ENCODE measurements at regions not wholly inside any gene's neighbourhood (a gene's known extent, or its start where the extent isn't known, plus 50 kb on each side); places are given as distances from the start of the nearest gene placed in this dataset.
"Not testable (repeated sequence)": the region's sequence is repeated elsewhere in the genome, so short reads cannot be mapped to it uniquely, and the experiment has no call there.

DNA sequence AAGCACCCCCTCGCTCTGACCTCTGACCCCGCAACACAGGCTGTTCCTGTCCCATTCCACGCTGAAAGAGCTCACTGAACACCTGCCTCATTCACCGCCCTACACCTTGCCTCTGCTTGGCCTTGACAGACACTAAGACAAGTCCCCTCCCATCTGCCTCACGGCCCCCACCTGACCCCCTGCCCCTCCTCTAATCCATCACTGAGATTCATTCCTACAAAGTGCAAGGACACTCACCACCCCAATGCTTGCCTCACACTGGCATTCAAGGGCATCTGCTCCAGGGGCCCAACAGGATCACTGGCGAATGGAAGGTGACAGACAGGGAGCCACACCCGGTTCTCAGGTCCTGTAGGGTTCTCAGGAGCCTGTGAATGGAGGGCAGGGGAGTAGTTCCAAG is 68.1 kb upstream of the NANOS1 start:
- no peaks in the 10 kb centered on the region for H3K36me3 Mint-ChIP-seq (ENCODE audit: insufficient read depth)
- DNase-seq (no peak), ATAC-seq (no peak)
- H3K27me3 Mint-ChIP-seq (ENCODE audit: low read depth): peaks cover 10% of the 10 kb centered on the region
- H3K4me3 Mint-ChIP-seq: no peak overlapping the region
- H3K9me3 Mint-ChIP-seq: no peaks in the 10 kb centered on the region
- H3K4me1 Mint-ChIP-seq (ENCODE audit: low read depth): no peaks in the 10 kb centered on the region

DNA sequence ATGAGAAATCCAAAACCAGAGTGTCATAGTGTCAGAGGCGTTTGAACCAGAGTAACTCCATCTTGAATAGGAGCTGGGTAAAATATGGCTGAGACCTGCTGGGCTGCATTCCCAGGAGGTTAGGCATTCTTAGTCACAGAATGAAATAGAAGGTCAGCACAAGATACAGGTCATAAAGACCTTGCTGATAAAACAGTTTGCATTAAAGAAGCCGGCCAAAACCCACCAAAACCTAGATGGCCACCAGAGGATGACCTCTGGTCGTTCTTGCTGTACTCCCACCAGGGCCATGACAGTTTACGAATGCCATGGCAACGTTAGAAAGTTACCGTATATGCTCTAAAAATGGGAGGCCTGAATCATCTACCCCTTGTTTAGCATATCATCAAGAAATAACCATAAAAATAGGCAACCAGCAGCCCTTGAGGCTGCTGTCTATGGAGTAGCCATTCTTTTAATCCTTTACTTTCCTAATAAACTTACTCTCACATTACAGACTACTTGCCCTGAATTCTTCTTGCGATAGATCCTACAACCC is 67.1 kb upstream of the NANOS1 start:
- H3K9me3 Mint-ChIP-seq; H3K36me3 Mint-ChIP-seq (ENCODE audit: insufficient read depth); H3K4me1 Mint-ChIP-seq (ENCODE audit: low read depth); ATAC-seq; DNase-seq; H3K4me3 Mint-ChIP-seq: not testable (repeated sequence)
- peaks cover 14% of the 10 kb centered on the region for H3K27me3 Mint-ChIP-seq (ENCODE audit: low read depth)

DNA sequence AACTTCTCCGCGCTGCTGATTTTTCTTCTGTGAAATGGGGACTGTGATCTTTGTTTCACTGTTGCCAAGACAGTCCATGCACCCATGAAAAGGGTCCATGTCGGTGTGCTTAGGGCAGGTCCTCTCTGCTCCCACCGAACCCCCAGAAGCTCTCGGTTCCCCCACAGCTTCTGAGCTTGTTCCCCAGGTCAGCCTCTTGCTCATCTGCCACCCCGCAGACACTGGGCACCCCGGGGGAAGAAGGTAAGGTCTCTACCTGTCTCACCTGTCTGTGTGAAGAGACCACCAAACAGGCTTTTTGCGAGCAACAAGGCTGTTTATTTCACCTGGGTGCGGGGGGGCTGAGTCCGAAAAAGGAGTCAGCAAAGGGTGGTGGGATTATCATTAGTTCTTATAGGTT is 66.2 kb upstream of the NANOS1 start:
- ATAC-seq: no peak
- no peak for DNase-seq

DNA sequence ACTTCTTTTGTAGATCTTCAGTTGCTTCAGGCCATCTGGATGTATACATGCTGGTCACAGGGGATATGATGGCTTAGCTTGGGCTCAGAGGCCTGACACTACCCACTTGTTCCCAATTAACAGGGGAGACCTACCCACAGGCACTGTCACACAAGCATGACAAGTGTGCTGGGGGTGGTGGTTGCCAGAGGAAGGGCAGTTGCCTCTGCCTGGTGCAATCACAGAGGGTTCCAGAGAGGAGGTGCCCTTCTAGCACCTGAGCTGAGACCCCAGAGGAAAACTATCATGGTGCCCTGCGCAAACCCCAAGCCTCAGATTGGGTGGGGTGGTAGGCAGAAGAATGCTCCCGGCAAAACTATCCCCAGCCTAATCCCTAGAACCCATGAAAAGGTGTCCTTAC is 65.6 kb upstream of the NANOS1 start:
- Mint-ChIP-seq H3K27me3 (ENCODE audit: low read depth) (peaks cover 14% of the 10 kb centered on the region), H3K4me3 (no peak overlapping the region), H3K9me3 (no peaks in the 10 kb centered on the region), H3K4me1 (ENCODE audit: low read depth) (no peaks in the 10 kb centered on the region), H3K36me3 (ENCODE audit: insufficient read depth) (no peaks in the 10 kb centered on the region)
- DNase-seq: no peak
- ATAC-seq: no peak

More for the DNA sequence above, 66.2 kb upstream of the NANOS1 start:
- Mint-ChIP-seq H3K27me3 (ENCODE audit: low read depth) (peaks cover 14% of the 10 kb centered on the region), H3K4me3 (no peak overlapping the region), H3K9me3 (no peaks in the 10 kb centered on the region), H3K36me3 (ENCODE audit: insufficient read depth) (no peaks in the 10 kb centered on the region), H3K4me1 (ENCODE audit: low read depth) (no peaks in the 10 kb centered on the region)

DNA sequence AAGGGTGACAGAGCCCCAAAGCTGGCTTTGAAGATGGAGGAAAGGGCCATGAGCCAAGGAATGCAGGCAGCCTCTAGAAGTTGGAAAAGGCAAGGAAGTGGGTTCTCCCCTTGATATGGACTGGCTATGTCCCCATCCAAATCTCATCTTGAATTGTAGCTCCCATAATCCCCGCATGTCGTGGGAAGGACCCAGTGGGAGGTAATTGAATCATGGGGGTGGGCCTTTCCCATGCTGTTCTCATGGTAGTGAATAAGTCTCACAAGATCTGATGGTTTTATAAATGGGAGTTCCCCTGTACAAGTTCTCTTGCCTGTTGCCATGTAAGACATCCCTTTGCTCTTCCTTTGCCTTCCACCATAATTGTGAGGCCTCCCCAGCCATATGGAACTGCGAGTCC is 65.0 kb upstream of the NANOS1 start:
- H3K36me3 Mint-ChIP-seq (ENCODE audit: insufficient read depth); H3K9me3 Mint-ChIP-seq; ATAC-seq; H3K4me1 Mint-ChIP-seq (ENCODE audit: low read depth); DNase-seq; H3K4me3 Mint-ChIP-seq: not testable (repeated sequence)
- peaks cover 14% of the 10 kb centered on the region for H3K27me3 Mint-ChIP-seq (ENCODE audit: low read depth)

DNA sequence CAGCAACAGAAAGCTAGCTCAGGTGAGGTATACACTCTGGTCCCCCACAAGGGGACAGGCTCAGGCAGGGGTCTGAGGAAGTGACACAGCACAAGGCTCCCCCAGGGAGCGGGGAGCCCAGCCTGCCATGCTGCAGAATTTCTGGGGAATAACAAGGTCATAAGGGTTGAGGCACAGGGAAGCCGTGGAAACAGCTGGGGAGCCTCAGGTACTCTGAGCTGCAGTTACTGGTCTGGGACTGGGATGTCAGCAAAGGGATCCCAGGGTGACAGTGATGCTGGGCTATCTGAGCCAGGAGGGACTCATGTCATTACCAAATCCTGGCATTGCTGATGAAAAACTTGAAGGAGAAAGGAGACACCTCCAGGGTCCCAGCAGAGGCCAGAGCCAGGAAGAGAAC is 64.4 kb upstream of the NANOS1 start:
- H3K36me3 Mint-ChIP-seq (ENCODE audit: insufficient read depth): no peaks in the 10 kb centered on the region
- peaks cover 14% of the 10 kb centered on the region for H3K27me3 Mint-ChIP-seq (ENCODE audit: low read depth)
- no peak for DNase-seq
- no peaks in the 10 kb centered on the region for H3K4me1 Mint-ChIP-seq (ENCODE audit: low read depth)
- H3K9me3 Mint-ChIP-seq: no peaks in the 10 kb centered on the region
- no peak for ATAC-seq
- no peak overlapping the region for H3K4me3 Mint-ChIP-seq

DNA sequence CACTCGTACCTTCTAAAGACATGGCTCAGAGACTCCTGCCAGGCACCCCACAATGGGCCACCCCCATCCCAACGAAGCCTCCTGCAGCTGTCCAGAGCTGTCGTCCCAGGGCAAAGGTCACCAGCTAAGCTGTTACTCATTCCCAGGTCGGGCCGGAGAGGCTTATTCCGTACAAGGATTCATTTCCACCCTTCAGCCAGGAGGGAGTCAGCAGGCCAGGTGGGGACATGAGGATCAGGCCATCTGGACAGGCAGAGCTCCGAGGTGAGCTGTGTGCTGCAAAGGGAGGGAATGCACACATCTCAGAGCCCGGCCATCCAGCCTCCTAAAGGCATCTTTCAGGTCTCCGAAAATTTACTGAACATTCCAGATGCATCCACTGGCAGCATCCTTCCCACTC is 63.9 kb upstream of the NANOS1 start:
- no peaks in the 10 kb centered on the region for H3K36me3 Mint-ChIP-seq (ENCODE audit: insufficient read depth)
- ATAC-seq (no peak), DNase-seq (no peak)
- no peaks in the 10 kb centered on the region for H3K9me3 Mint-ChIP-seq
- H3K4me3 Mint-ChIP-seq: no peak overlapping the region
- H3K4me1 Mint-ChIP-seq (ENCODE audit: low read depth): no peaks in the 10 kb centered on the region
- H3K27me3 Mint-ChIP-seq (ENCODE audit: low read depth): peaks cover 14% of the 10 kb centered on the region

DNA sequence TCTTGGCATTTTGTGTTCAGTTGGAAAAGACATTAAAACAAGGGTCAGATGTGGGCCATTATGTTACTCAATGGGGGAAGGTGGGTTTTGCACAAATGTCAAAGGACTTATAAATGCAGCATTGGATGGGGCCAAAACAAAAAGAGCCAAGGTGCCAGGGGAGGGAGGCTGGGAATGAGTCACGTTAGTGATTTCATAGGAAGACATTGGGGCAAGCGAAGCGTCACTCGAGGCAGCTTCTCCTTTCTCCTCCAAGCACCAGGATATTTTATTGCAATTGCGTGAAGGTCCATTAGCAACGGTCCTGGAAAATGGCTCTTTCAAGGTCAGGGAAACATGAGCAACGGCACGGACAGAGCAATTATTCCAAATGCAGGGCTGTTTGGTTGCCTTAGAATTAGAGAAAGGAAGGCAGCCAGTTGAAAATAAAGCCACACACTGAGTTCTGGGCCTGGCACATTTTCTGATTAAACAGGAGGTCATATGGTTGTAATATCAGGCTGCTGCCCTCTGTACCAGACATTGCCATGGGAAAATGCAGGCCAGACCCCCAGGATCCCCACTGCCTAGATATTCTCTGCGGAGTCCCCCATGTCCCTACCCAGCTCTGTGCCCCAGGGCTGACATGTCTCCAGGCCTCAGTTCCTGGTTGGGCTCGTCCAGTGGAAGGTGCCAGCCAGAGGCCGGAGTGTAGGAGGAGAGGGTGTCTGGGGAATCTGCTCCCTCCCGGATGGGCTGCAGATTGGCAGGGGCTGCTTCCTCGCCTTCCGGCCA is 63.3 kb upstream of the NANOS1 start:
- H3K4me1 Mint-ChIP-seq (ENCODE audit: low read depth): no peaks in the 10 kb centered on the region
- no peaks in the 10 kb centered on the region for H3K36me3 Mint-ChIP-seq (ENCODE audit: insufficient read depth)
- no peak for ATAC-seq
- no peaks in the 10 kb centered on the region for H3K9me3 Mint-ChIP-seq
- peaks cover 14% of the 10 kb centered on the region for H3K27me3 Mint-ChIP-seq (ENCODE audit: low read depth)
- no peak for DNase-seq
- H3K4me3 Mint-ChIP-seq: no peak overlapping the region

DNA sequence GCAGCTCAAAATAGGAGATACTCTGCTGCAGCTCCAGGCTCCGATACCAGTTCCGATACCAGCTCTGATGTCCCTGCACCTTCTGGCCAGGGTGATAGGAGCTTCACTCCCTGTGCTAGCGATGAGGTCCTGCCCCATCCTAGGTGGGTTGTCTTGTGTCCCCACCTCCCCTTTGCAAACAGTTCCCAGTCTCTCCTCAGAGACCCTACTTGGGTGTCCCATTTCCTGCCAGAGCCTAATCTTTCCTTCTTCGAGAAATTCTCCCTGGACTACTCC is 62.7 kb upstream of the NANOS1 start:
- H3K4me1 Mint-ChIP-seq (ENCODE audit: low read depth): no peaks in the 10 kb centered on the region
- H3K4me3 Mint-ChIP-seq: no peak overlapping the region
- H3K27me3 Mint-ChIP-seq (ENCODE audit: low read depth): peaks cover 14% of the 10 kb centered on the region
- H3K36me3 Mint-ChIP-seq (ENCODE audit: insufficient read depth): no peaks in the 10 kb centered on the region
- DNase-seq (no peak), ATAC-seq (no peak)
- no peaks in the 10 kb centered on the region for H3K9me3 Mint-ChIP-seq

DNA sequence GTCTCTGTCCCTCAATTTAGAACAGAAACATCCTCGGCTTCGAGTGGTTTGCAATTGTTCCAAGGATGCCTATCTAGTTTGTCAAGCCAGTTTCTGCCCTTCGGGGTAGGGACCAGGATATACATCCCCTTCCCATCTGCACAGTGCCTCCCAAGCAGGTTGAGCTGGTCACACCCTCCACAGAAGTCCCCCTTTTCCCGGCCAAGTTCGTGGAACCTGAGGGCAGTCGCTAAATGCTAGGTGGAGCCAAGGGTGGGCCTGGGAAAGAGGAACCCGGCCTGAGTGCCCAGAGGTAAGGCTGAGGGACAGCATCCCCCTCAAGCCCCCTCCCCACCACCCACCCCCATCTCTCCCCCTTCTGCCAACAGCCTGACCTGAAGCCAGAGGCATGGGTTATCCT is 62.4 kb upstream of the NANOS1 start:
- no peak for DNase-seq
- no peaks in the 10 kb centered on the region for H3K9me3 Mint-ChIP-seq
- ATAC-seq: no peak
- no peaks in the 10 kb centered on the region for H3K36me3 Mint-ChIP-seq (ENCODE audit: insufficient read depth)
- H3K4me3 Mint-ChIP-seq: no peak overlapping the region
- peaks cover 14% of the 10 kb centered on the region for H3K27me3 Mint-ChIP-seq (ENCODE audit: low read depth)
- no peaks in the 10 kb centered on the region for H3K4me1 Mint-ChIP-seq (ENCODE audit: low read depth)

DNA sequence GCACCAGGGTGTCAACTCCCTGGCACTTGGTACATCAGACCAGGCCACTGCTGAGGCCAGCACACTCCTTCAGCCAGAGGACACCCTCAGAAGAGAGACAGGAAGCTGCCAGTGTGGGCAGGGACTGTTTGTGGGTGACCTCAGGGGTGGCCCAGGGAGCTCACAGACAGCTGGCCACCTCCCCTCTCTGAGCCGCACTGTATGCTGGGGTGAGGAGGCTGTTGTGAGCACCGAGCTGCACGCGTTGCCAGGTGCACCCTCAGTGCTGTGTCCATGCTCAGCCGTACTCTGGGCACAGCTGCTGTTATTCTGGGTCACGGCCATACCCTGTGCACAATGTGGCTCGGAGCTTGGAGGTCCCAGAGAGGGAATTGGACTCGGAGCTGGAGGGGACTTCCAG is 61.5 kb upstream of the NANOS1 start:
- Mint-ChIP-seq H3K36me3 (ENCODE audit: insufficient read depth) (no peaks in the 10 kb centered on the region), H3K4me3 (no peak overlapping the region), H3K4me1 (ENCODE audit: low read depth) (no peaks in the 10 kb centered on the region), H3K9me3 (peaks cover 2% of the 10 kb centered on the region), H3K27me3 (ENCODE audit: low read depth) (peaks cover 14% of the 10 kb centered on the region)
- ATAC-seq: peak in 1 of 2 donors; percentile 21
- DNase-seq: no peak

DNA sequence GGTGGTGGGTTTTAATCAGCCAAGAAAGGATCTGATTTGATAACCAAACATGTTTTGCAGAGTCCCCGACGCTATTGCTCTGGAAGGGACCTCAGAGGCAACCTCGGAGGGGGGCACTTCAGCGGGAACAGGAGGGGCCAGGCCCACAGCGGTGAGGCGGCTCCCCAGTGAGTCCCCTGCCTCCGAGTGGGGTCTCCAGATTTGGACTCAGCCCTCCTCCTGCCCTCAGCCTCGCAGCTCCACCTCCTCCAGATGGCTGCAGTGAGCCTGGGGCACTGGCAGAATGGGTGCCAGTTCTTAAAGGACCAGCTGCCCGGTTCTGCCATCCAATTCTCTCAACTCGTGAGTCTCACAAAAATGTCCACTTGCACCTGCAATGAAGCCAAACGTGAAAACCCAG is 61.0 kb upstream of the NANOS1 start:
- Mint-ChIP-seq H3K27me3 (ENCODE audit: low read depth) (peaks cover 15% of the 10 kb centered on the region), H3K4me1 (ENCODE audit: low read depth) (no peaks in the 10 kb centered on the region)

DNA sequence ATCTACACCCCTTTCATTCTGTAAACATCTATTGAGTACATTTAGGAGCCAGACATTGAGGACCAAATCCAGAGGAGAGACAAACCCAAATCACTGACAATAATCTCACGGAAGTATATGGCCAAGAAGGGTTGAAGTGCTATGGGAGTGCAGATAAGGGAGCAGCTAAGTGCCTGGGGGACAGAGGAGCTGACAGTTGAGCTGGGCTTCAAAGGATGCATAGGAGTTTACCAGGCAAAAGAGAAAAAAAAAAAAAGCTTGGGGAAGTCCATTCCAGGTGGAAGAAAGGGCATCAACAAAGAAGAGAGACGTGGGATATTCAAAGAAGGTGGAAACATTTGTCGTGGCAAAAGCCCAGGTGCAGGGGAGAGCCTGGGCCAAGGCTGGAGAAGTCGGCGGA is 60.5 kb upstream of the NANOS1 start:
- Mint-ChIP-seq H3K36me3 (ENCODE audit: insufficient read depth) (no peaks in the 10 kb centered on the region), H3K27me3 (ENCODE audit: low read depth) (peaks cover 16% of the 10 kb centered on the region), H3K4me1 (ENCODE audit: low read depth) (no peaks in the 10 kb centered on the region), H3K9me3 (peaks cover 9% of the 10 kb centered on the region), H3K4me3 (no peak overlapping the region)
- ATAC-seq: no peak
- no peak for DNase-seq

More for the DNA sequence above, 61.0 kb upstream of the NANOS1 start:
- no peak overlapping the region for H3K4me3 Mint-ChIP-seq
- ATAC-seq (no peak), DNase-seq (no peak)
- H3K9me3 Mint-ChIP-seq: peaks cover 6% of the 10 kb centered on the region
- H3K36me3 Mint-ChIP-seq (ENCODE audit: insufficient read depth): no peaks in the 10 kb centered on the region

DNA sequence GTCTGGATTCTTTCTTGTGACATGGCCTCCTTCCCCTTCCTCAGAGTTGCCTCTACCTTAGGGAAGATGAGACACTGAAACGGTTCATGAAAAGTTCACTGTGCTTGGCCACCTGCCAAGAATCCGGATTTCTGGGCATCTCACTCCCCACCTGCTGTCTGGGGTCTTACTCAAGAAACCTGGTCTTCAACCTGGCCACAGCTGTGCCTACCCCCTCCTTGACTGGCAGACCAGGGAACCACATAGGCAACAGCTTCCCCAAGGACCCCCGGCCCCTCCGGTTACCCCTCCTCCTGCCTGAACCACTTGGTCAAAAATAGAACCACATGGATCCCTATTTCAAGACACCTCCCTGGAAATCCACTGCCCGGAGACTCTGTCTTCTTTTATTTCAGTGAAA is 58.7 kb upstream of the NANOS1 start:
- H3K4me3 Mint-ChIP-seq: no peak overlapping the region

DNA sequence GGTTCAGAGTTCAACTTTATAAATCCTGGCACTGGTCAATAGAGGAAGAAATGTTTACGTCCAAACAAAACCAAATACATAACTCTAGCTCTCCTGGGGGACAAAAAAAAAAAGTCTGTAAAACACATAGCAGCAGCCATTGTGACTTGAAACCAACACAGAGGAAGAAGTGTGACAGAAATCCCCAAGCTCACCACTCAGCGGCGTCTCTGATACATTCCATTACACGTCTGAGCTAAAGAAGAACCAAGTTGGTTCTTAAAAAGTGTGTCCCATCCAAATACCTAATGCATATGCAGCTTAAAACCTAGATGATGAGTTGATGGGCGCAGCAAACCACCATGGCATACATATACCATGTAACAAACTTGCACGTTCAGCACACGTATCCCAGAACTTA is 58.3 kb upstream of the NANOS1 start:
- Mint-ChIP-seq H3K9me3 (peaks cover 9% of the 10 kb centered on the region), H3K27me3 (ENCODE audit: low read depth) (peaks cover 8% of the 10 kb centered on the region), H3K36me3 (ENCODE audit: insufficient read depth) (no peaks in the 10 kb centered on the region), H3K4me3 (no peak overlapping the region), H3K4me1 (ENCODE audit: low read depth) (no peaks in the 10 kb centered on the region)
- DNase-seq (no peak), ATAC-seq (no peak)

More for the DNA sequence above, 58.7 kb upstream of the NANOS1 start:
- Mint-ChIP-seq H3K27me3 (ENCODE audit: low read depth) (peaks cover 12% of the 10 kb centered on the region), H3K4me1 (ENCODE audit: low read depth) (no peaks in the 10 kb centered on the region), H3K9me3 (peaks cover 9% of the 10 kb centered on the region), H3K36me3 (ENCODE audit: insufficient read depth) (no peaks in the 10 kb centered on the region)
- ATAC-seq: no peak
- DNase-seq: no peak

Measured in activated T-cell treated with anti-CD3 and anti-CD28 coated beads, Interleukin-2, amount 50 U/mL, for 4 hours (primary cell).